ENCODE measurements at regions not wholly inside any gene's neighbourhood (a gene's known extent, or its start where the extent isn't known, plus 50 kb on each side); places are given as distances from the start of the nearest gene placed in this dataset.

- H3K4me1 ChIP-seq (ENCODE audit: low read depth): no peaks in the 10 kb centered on the region
- no peaks in the 10 kb centered on the region for H3K36me3 ChIP-seq
- no peak for TF ChIP-seq CTCF (IDR thresholded peaks at IDR 0.05; ENCODE audit: low read depth, low read length)
- no peaks in the 10 kb centered on the region for H3K9me3 ChIP-seq (ENCODE audit: low read depth)
- H3K27me3 ChIP-seq: no peaks in the 10 kb centered on the region
- no peak overlapping the region for H3K27ac ChIP-seq
- H3K4me3 ChIP-seq: no peak overlapping the region
- no peak for DNase-seq (ENCODE audit: low read depth in 1 of 2, low spot score in 1 of 2)
These were observed 325.4 kb downstream of the BRD1 start for GRCh38 chr22:49502126-49502826.

- Histone ChIP-seq H3K27me3 (no peaks in the 10 kb centered on the region), H3K9me3 (ENCODE audit: low read depth) (no peaks in the 10 kb centered on the region), H3K4me3 (no peak overlapping the region), H3K27ac (no peak overlapping the region), H3K36me3 (no peaks in the 10 kb centered on the region), H3K4me1 (ENCODE audit: low read depth) (no peaks in the 10 kb centered on the region)
- no peak for TF ChIP-seq CTCF (IDR thresholded peaks at IDR 0.05; ENCODE audit: low read depth, low read length)
- DNase-seq (ENCODE audit: low read depth in 1 of 2, low spot score in 1 of 2): no peak
These were observed 326.7 kb downstream of the BRD1 start for GRCh38 chr22:49500942-49501395.

- no peak for DNase-seq (ENCODE audit: low read depth in 1 of 2, low spot score in 1 of 2)
- H3K27ac ChIP-seq: no peak overlapping the region
- TF ChIP-seq CTCF (IDR thresholded peaks at IDR 0.05; ENCODE audit: low read depth, low read length): no peak
- no peaks in the 10 kb centered on the region for H3K4me1 ChIP-seq (ENCODE audit: low read depth)
- no peak overlapping the region for H3K4me3 ChIP-seq
- H3K27me3 ChIP-seq: no peaks in the 10 kb centered on the region
- H3K36me3 ChIP-seq: no peaks in the 10 kb centered on the region
- H3K9me3 ChIP-seq (ENCODE audit: low read depth): no peaks in the 10 kb centered on the region
These were observed 327.6 kb downstream of the BRD1 start for GRCh38 chr22:49500076-49500460.

- DNase-seq (ENCODE audit: low read depth in 1 of 2, low spot score in 1 of 2): peak in 1 of 2 donors; percentile 3
- no peaks in the 10 kb centered on the region for H3K9me3 ChIP-seq (ENCODE audit: low read depth)
- no peak overlapping the region for H3K27ac ChIP-seq
- H3K4me1 ChIP-seq (ENCODE audit: low read depth): no peaks in the 10 kb centered on the region
- no peak overlapping the region for H3K4me3 ChIP-seq
- no peaks in the 10 kb centered on the region for H3K36me3 ChIP-seq
- no peak for TF ChIP-seq CTCF (IDR thresholded peaks at IDR 0.05; ENCODE audit: low read depth, low read length)
- H3K27me3 ChIP-seq: no peaks in the 10 kb centered on the region
These were observed 328.1 kb downstream of the BRD1 start for GRCh38 chr22:49499433-49500075.

- DNase-seq (ENCODE audit: low read depth in 1 of 2, low spot score in 1 of 2): no peak
- H3K27ac ChIP-seq: no peak overlapping the region
- no peak for TF ChIP-seq CTCF (IDR thresholded peaks at IDR 0.05; ENCODE audit: low read depth, low read length)
- no peaks in the 10 kb centered on the region for H3K27me3 ChIP-seq
- no peak overlapping the region for H3K4me3 ChIP-seq
- no peaks in the 10 kb centered on the region for H3K36me3 ChIP-seq
- no peaks in the 10 kb centered on the region for H3K4me1 ChIP-seq (ENCODE audit: low read depth)
- no peaks in the 10 kb centered on the region for H3K9me3 ChIP-seq (ENCODE audit: low read depth)
These were observed 330.4 kb downstream of the BRD1 start for GRCh38 chr22:49497266-49497665.
